C4-2B (cell line): ENCODE measurements at regions not wholly inside any gene's neighbourhood (a gene's known extent, or its start where the extent isn't known, plus 50 kb on each side); places are given as distances from the start of the nearest gene placed in this dataset.

ENCODE experiments used
- CTCF ChIP-seq: fragments of 450-650 bp; conservative IDR thresholded peaks from 2 replicates; pipeline ENCODE4 v1.5.1; 2017; ENCODE audit warnings: mild to moderate bottlenecking
- ZFX ChIP-seq: fragments of 450-650 bp; IDR thresholded peaks from 2 replicates; pipeline ENCODE4 v1.6.1; 2017

GRCh38 chr6:43862925-43863324 lies 92.9 kb downstream of the VEGFA start:
- TF ChIP-seq CTCF (no peak), ZFX (no peak)
